ENCODE measurements at regions not wholly inside any gene's neighbourhood (a gene's known extent, or its start where the extent isn't known, plus 50 kb on each side); places are given as distances from the start of the nearest gene placed in this dataset.

- no peak for DNase-seq (ENCODE audit: low read depth)
These were observed 222.4 kb downstream of the DIRAS2 start for GRCh38 chr9:90420211-90420610.

GRCh38 chr9:90420768-90421513 lies 221.7 kb downstream of the DIRAS2 start:
- DNase-seq (ENCODE audit: low read depth) = no peak

GRCh38 chr9:90421786-90422185 lies 220.8 kb downstream of the DIRAS2 start:
- no peak for DNase-seq (ENCODE audit: low read depth)

- DNase-seq (ENCODE audit: low read depth) = no peak
These were observed 218.9 kb downstream of the DIRAS2 start for GRCh38 chr9:90423661-90424193.

- DNase-seq (ENCODE audit: low read depth) = no peak
These were observed 214.1 kb downstream of the DIRAS2 start for GRCh38 chr9:90428517-90428916.

GRCh38 chr9:90432951-90433350 lies 209.7 kb downstream of the DIRAS2 start:
- DNase-seq (ENCODE audit: low read depth) = no peak

- DNase-seq (ENCODE audit: low read depth) = no peak
These were observed 209.2 kb downstream of the DIRAS2 start for GRCh38 chr9:90433398-90433941.

GRCh38 chr9:90441814-90442213 lies 200.8 kb downstream of the DIRAS2 start:
- no peak for DNase-seq (ENCODE audit: low read depth)

- DNase-seq (ENCODE audit: low read depth) = no peak
These were observed 199.9 kb downstream of the DIRAS2 start for GRCh38 chr9:90442723-90443122.

GRCh38 chr9:90444609-90445204 lies 197.9 kb downstream of the DIRAS2 start:
- DNase-seq (ENCODE audit: low read depth) = no peak

GRCh38 chr9:90445391-90445790 lies 197.2 kb downstream of the DIRAS2 start:
- DNase-seq (ENCODE audit: low read depth) = no peak

- DNase-seq (ENCODE audit: low read depth) = no peak
These were observed 196.2 kb downstream of the DIRAS2 start for GRCh38 chr9:90446200-90446948.

GRCh38 chr9:90447773-90448172 lies 194.9 kb downstream of the DIRAS2 start:
- DNase-seq (ENCODE audit: low read depth) = no peak

- no peak for DNase-seq (ENCODE audit: low read depth)
These were observed 193.3 kb downstream of the DIRAS2 start for GRCh38 chr9:90449213-90449925.

- DNase-seq (ENCODE audit: low read depth) = no peak
These were observed 190.8 kb downstream of the DIRAS2 start for GRCh38 chr9:90451804-90452203.

GRCh38 chr9:90455316-90455715 lies 187.3 kb downstream of the DIRAS2 start:
- DNase-seq (ENCODE audit: low read depth) = no peak

GRCh38 chr9:90457386-90458190 lies 185.0 kb downstream of the DIRAS2 start:
- DNase-seq (ENCODE audit: low read depth) = no peak

GRCh38 chr9:90458485-90458884 lies 184.1 kb downstream of the DIRAS2 start:
- no peak for DNase-seq (ENCODE audit: low read depth)

- no peak for DNase-seq (ENCODE audit: low read depth)
These were observed 183.3 kb downstream of the DIRAS2 start for GRCh38 chr9:90459321-90459720.

GRCh38 chr9:90460220-90460619 lies 182.4 kb downstream of the DIRAS2 start:
- no peak for DNase-seq (ENCODE audit: low read depth)

GRCh38 chr9:90464978-90465377 lies 177.6 kb downstream of the DIRAS2 start:
- DNase-seq (ENCODE audit: low read depth) = no peak

All from stimulated activated CD8-positive, alpha-beta memory T cell treated with anti-CD3 and anti-CD28 coated beads, Interleukin-15, amount 100 ng/mL, for 1 hour (primary cell).